Forelimb muscle (tissue), 1 donor: ENCODE measurements at regions not wholly inside any gene's neighbourhood (a gene's known extent, or its start where the extent isn't known, plus 50 kb on each side); places are given as distances from the start of the nearest gene placed in this dataset.
A peak's percentile ranks its signal among the peaks of the same experiment; 100 is the strongest.

ENCODE experiments used
- DNase-seq: peaks from one replicate; pipeline ENCODE4 v3.0.0-alpha.2; 2013; ENCODE audit warnings: low read depth

GRCh38 chr13:26967119-26968038 lies 204.2 kb downstream of the USP12 start:
- DNase-seq, result no peak

- no peak for DNase-seq
Observed at GRCh38 chr13:26966701-26967080, 204.9 kb downstream of the USP12 start.

- peak; percentile 56 for DNase-seq
Observed at GRCh38 chr13:26965952-26966700, 205.5 kb downstream of the USP12 start.

- DNase-seq, result no peak
Observed at GRCh38 chr13:26964278-26965250, 204.0 kb upstream of the GPR12 start.

- no peak for DNase-seq
Observed at GRCh38 chr13:26962671-26963070, 202.1 kb upstream of the GPR12 start.

GRCh38 chr13:26961890-26962615 lies 201.5 kb upstream of the GPR12 start:
- no peak for DNase-seq

- DNase-seq, result no peak
Observed at GRCh38 chr13:26957182-26957581, 196.6 kb upstream of the GPR12 start.

GRCh38 chr13:26956522-26957142 lies 196.0 kb upstream of the GPR12 start:
- no peak for DNase-seq

GRCh38 chr13:26954976-26955375 lies 194.4 kb upstream of the GPR12 start:
- no peak for DNase-seq

- DNase-seq, result no peak
Observed at GRCh38 chr13:26953291-26953690, 192.7 kb upstream of the GPR12 start.

- DNase-seq, result no peak
Observed at GRCh38 chr13:26952551-26953143, 192.1 kb upstream of the GPR12 start.

GRCh38 chr13:26951581-26952177 lies 191.1 kb upstream of the GPR12 start:
- DNase-seq, result no peak

- DNase-seq, result no peak
Observed at GRCh38 chr13:26950968-26951367, 190.4 kb upstream of the GPR12 start.

GRCh38 chr13:26950546-26950945 lies 190.0 kb upstream of the GPR12 start:
- DNase-seq, result no peak

- DNase-seq, result no peak
Observed at GRCh38 chr13:26949701-26950502, 189.3 kb upstream of the GPR12 start.

- no peak for DNase-seq
Observed at GRCh38 chr13:26948353-26948752, 187.8 kb upstream of the GPR12 start.

GRCh38 chr13:26946684-26947343 lies 186.2 kb upstream of the GPR12 start:
- DNase-seq, result no peak

- no peak for DNase-seq
Observed at GRCh38 chr13:26943748-26944147, 183.2 kb upstream of the GPR12 start.
